ENCODE measurements at regions not wholly inside any gene's neighbourhood (a gene's known extent, or its start where the extent isn't known, plus 50 kb on each side); places are given as distances from the start of the nearest gene placed in this dataset.

- TF ChIP-seq CTCF (IDR thresholded peaks at IDR 0.05; ENCODE audit: insufficient read depth, low read length, poor library complexity, severe bottlenecking), result no peak
- TF ChIP-seq EZH2phosphoT487 (conservative IDR thresholded peaks at IDR 0.05; ENCODE audit: low read length), result no peak
Measured at GRCh38 chr7:13327669-13328068, 640.2 kb downstream of the ARL4A start.

All from SU-DHL-6 (cell line).